ENCODE measurements at regions not wholly inside any gene's neighbourhood (a gene's known extent, or its start where the extent isn't known, plus 50 kb on each side); places are given as distances from the start of the nearest gene placed in this dataset.

DNA sequence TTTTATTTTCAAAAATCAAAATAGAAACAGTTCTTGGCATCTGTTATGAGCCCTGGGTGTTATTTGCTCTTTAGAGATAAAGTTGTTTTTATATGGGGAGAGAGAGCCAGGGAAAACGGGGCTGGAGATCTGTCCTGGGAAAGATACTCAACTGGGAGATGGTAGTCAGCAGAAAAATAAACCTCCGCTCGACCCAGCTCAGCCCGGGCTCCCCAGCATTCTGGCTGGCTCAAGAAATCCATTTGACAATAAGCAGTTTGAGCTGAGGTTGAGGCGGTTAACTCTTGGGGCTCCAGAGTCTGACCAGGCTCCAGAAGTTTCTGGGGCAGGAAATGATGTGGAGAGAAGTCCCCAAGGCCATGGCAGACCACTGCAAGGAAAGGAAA, 151.9 kb downstream of the IRX5 start:
- TF ChIP-seq, protein P1, sequence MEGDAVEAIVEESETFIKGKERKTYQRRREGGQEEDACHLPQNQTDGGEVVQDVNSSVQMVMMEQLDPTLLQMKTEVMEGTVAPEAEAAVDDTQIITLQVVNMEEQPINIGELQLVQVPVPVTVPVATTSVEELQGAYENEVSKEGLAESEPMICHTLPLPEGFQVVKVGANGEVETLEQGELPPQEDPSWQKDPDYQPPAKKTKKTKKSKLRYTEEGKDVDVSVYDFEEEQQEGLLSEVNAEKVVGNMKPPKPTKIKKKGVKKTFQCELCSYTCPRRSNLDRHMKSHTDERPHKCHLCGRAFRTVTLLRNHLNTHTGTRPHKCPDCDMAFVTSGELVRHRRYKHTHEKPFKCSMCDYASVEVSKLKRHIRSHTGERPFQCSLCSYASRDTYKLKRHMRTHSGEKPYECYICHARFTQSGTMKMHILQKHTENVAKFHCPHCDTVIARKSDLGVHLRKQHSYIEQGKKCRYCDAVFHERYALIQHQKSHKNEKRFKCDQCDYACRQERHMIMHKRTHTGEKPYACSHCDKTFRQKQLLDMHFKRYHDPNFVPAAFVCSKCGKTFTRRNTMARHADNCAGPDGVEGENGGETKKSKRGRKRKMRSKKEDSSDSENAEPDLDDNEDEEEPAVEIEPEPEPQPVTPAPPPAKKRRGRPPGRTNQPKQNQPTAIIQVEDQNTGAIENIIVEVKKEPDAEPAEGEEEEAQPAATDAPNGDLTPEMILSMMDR (conservative IDR thresholded peaks at IDR 0.05; ENCODE audit: low read depth, low read length): no peak
- no peaks in the 10 kb centered on the region for H3K27me3 ChIP-seq (ENCODE audit: insufficient read depth, low read depth)
- no peaks in the 10 kb centered on the region for H3K79me2 ChIP-seq (ENCODE audit: insufficient read depth, low read depth)
- H3K36me3 ChIP-seq (ENCODE audit: insufficient read depth): no peaks in the 10 kb centered on the region
- no peak overlapping the region for H3K4me3 ChIP-seq (IDR thresholded peaks at IDR 0.05; ENCODE audit: insufficient read depth, low read depth, low read length)
- H3K9ac ChIP-seq: no peak overlapping the region
- no peaks in the 10 kb centered on the region for H4K20me1 ChIP-seq (ENCODE audit: insufficient read depth)
- no peaks in the 10 kb centered on the region for H3K4me1 ChIP-seq (ENCODE audit: low read depth, poor library complexity, severe bottlenecking)
- H2AFZ ChIP-seq (ENCODE audit: low read depth): no peak overlapping the region
- no peak overlapping the region for H3K27ac ChIP-seq
- H3K4me2 ChIP-seq: no peak overlapping the region

GRCh38 chr16:55083052-55083451, 152.4 kb downstream of the IRX5 start:
- H3K27me3 ChIP-seq (ENCODE audit: insufficient read depth, low read depth): no peaks in the 10 kb centered on the region
- no peaks in the 10 kb centered on the region for H3K79me2 ChIP-seq (ENCODE audit: insufficient read depth, low read depth)
- H3K36me3 ChIP-seq (ENCODE audit: insufficient read depth): no peaks in the 10 kb centered on the region
- H3K4me2 ChIP-seq: no peak overlapping the region
- TF ChIP-seq, protein P1 (conservative IDR thresholded peaks at IDR 0.05; ENCODE audit: low read depth, low read length): no peak
- H3K9ac ChIP-seq: no peak overlapping the region
- no peak overlapping the region for H3K27ac ChIP-seq
- H2AFZ ChIP-seq (ENCODE audit: low read depth): no peak overlapping the region
- H3K4me1 ChIP-seq (ENCODE audit: low read depth, poor library complexity, severe bottlenecking): no peaks in the 10 kb centered on the region
- no peaks in the 10 kb centered on the region for H4K20me1 ChIP-seq (ENCODE audit: insufficient read depth)
- H3K4me3 ChIP-seq (IDR thresholded peaks at IDR 0.05; ENCODE audit: insufficient read depth, low read depth, low read length): no peak overlapping the region

GRCh38 chr16:55088098-55088497, 157.4 kb downstream of the IRX5 start:
- Histone ChIP-seq H3K36me3 (ENCODE audit: insufficient read depth) (no peaks in the 10 kb centered on the region), H3K4me3 (IDR thresholded peaks at IDR 0.05; ENCODE audit: insufficient read depth, low read depth, low read length) (no peak overlapping the region), H3K27me3 (ENCODE audit: insufficient read depth, low read depth) (no peaks in the 10 kb centered on the region), H3K9ac (no peak overlapping the region), H2AFZ (ENCODE audit: low read depth) (no peak overlapping the region), H3K27ac (no peak overlapping the region), H3K4me1 (ENCODE audit: low read depth, poor library complexity, severe bottlenecking) (no peaks in the 10 kb centered on the region), H3K79me2 (ENCODE audit: insufficient read depth, low read depth) (no peaks in the 10 kb centered on the region), H4K20me1 (ENCODE audit: insufficient read depth) (no peaks in the 10 kb centered on the region), H3K4me2 (no peak overlapping the region)
- TF ChIP-seq, protein P1 (conservative IDR thresholded peaks at IDR 0.05; ENCODE audit: low read depth, low read length): no peak

DNA sequence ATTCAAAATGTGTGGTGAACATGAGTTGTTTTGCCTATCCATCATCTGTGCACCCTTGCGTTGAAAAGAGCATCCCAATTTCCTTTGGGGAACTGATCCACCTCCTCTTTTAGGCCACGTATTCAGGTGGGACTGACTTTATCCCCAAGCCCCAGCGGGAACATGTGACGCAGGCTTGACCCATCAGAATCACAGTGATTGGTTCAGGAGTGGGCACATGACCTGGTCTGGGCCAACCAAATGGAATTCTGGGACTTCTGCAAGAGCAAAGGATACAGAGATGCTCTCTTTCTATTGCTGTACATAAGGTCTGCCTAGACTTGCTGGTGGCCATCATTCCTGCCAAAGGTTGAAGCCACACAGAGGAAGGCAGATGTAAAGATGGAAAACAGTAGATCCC, 158.9 kb downstream of the IRX5 start:
- Histone ChIP-seq H4K20me1 (ENCODE audit: insufficient read depth) (no peaks in the 10 kb centered on the region), H2AFZ (ENCODE audit: low read depth) (no peak overlapping the region), H3K79me2 (ENCODE audit: insufficient read depth, low read depth) (no peaks in the 10 kb centered on the region), H3K4me2 (no peak overlapping the region), H3K36me3 (ENCODE audit: insufficient read depth) (no peaks in the 10 kb centered on the region), H3K4me1 (ENCODE audit: low read depth, poor library complexity, severe bottlenecking) (no peaks in the 10 kb centered on the region), H3K4me3 (IDR thresholded peaks at IDR 0.05; ENCODE audit: insufficient read depth, low read depth, low read length) (no peak overlapping the region), H3K27ac (no peak overlapping the region), H3K9ac (no peak overlapping the region), H3K27me3 (ENCODE audit: insufficient read depth, low read depth) (no peaks in the 10 kb centered on the region)
- TF ChIP-seq, protein P1 (conservative IDR thresholded peaks at IDR 0.05; ENCODE audit: low read depth, low read length): no peak
